Globus pallidus (tissue), 1 donor: ENCODE measurements at regions not wholly inside any gene's neighbourhood (a gene's known extent, or its start where the extent isn't known, plus 50 kb on each side); places are given as distances from the start of the nearest gene placed in this dataset.

Experiments used
- DNase-seq: peaks from one replicate; pipeline ENCODE4 v3.0.0-alpha.2; 2015; ENCODE audit warnings: low spot score

DNA sequence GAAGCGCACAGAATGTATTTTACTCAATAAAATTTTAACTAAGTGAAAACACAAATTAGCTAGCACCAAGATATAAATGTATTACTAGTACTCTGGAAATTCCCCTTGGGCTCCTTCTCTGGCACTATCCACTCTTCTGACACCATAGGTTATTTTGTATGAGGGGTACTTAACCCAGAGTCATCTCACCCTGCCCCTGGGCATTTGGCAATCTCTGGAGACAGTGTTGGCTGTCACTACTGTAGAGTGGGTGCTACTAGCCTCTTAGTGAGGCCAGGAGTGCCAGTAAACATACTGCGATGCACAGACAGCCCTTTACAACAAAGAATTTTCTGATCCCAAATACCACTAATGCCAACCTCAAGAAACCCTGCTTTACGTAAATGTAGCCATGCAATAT is 246.3 kb upstream of the KBTBD8 start:
- DNase-seq: no peak

DNA sequence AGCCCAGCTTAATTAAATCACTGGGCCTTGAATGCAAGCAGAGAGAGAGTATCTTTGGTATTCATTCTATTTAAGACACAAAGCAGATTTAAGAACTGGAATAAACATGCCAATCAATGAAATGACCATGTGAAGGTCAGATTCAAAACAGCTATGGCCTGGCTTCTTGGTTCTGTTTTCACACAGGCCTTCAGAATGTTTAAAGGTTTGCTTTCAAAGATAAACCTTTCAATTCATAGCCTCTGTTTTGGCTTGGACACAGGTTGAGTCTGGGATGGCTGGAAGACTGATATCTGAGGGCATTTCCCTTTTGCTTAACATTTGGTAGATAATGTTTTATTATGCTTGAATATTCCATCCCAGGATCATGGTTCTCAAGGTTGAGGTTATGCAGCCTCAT is 244.4 kb upstream of the KBTBD8 start:
- DNase-seq: no peak

DNA sequence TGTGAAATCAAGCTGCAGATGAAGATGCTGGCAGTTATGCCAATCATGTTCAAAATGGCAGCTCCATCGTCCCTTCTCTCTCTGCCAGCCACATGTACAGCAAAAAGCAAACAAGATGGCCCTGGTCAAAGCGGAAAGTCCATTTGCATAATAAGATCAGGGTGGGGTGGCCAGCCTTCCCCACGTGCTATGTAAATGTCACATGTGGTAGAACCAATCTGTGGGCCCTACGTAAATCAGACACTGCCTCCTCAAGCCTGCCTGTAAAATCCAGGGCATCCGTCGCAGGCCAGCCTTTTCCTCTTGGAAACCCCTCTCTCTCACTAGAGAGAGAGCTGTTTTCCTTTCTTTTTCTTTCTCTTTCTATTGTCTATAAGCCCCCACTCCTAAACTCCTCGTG is 243.5 kb upstream of the KBTBD8 start:
- no peak for DNase-seq

DNA sequence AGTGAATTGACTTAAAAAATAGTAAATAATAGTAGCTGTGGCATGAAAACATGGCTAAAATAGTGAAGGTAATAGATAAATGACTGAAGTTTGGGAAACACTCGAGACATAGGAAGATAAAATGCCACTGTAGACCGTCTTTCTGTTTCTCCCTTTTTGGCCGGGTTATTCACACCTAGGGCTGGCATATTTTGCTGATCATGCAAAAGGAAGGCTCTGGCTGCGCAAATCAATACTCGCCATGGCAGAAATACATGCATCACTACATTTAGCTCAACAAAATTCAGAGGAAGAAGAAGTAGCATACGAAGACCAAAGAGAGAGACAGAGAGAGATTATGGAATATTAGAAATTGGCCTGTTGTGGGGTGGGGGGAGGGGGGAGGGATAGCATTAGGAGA is 242.2 kb upstream of the KBTBD8 start:
- DNase-seq: no peak

DNA sequence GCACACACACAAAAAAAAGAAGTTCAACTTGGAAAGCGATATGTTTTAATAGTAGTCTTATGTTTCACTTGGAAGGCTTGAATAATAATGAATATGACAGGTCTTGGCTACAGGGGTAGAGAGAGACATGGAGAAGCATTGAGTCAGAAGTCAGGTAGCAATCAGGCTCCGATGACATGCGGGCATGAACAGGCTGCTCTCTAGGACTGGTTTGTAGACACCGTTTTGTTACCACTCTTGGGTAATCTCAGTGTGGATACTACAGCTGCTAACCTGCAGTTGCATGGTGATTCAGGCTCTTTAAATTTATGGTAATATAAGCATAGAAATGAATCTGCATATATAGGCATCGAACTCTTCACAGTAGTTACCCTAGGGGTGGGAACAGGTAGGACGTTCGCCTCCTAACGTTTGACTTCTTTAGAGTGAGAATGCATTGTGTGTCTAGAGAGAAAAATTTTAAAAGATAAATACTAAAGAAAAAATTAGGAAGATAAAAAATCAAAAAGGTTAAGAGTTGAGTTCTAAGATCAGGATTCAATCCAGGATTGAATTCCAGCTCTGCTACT is 241.6 kb upstream of the KBTBD8 start:
- no peak for DNase-seq

DNA sequence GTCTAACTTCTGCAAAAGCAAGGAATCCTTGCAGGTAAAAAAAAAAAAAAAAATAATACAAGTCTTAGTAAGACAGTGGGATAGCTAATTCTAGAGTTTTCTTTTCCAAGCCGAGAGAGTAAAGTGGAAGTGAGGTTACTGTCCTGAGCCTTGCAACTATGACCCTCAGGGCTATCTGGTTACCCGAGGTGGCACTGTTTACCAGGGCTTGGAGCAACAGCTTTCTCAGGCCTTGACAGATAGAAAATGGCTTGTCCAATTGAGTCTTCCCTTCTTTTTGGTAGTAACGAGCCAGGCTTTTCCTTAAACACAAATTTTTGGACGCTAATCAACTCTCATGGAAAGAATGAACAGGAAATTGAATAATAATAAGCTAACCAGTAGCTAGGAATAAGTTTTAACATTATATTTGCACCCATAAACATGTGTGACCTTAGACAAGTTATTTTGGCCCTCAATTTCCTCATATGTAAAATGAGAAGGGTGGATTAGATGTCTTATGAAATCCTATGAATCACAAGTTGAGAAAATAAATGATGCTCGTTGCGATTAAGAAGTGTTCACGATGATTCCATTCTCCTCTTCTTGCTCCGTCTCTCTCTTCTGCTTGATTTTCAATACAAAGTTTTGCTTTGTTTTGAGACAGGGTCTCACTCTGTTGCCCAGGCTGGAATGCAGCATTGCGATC is 236.9 kb upstream of the KBTBD8 start:
- no peak for DNase-seq

DNA sequence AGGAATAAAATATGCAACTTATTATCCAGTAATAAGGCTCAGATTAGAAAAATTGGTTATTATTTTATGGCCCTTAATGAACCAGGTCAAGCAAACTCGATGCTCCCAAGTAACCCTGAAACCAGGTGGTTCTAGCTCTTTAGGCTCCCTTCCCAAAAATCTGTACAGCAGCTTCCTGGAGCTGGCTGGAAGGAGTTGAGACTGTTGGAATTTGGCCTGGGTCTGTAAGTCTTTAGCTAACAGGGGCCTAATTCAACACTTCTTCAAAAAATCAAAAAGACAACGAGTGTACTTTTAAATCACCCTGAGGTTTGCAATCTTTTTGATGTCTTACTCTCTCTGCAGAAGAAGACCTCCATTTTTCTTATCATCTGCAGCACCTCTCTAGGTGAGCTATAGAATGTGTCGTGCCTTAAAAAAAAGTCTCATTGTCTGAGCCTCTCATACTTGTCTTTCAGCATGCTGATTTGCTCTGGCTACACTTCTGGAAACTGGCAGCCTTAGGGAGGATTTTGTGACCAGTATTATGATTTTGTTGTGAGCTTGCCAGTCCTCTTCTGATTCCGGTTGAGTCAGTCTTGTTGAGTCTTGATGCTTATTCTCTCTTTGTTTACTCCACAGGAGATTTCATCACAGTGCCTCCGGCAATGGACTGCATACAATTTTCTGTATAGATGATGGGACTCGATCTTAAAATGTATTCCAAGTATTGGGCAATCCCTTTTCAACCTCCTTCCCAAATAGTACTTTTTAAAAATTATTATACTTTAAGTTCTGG is 235.0 kb upstream of the KBTBD8 start:
- peak; percentile 45 for DNase-seq

DNA sequence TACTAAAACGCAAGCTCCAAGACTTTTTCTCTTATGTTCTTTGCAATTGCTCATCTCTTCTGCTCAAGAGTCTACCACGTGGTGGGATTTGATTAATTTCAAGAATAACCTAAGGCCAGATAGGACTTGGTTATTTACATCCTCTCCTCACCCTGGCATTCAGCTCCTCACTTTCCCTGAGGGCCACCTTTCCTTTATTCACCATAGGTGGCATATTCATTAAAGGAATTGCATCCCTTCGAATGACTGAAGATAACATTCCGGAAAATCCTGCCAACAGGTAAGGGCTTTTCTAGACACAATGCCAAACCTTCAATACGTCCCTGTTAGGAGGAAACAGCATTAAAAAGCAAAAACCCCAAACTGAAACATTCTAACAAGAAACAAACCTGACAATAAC is 220.0 kb upstream of the KBTBD8 start:
- no peak for DNase-seq

DNA sequence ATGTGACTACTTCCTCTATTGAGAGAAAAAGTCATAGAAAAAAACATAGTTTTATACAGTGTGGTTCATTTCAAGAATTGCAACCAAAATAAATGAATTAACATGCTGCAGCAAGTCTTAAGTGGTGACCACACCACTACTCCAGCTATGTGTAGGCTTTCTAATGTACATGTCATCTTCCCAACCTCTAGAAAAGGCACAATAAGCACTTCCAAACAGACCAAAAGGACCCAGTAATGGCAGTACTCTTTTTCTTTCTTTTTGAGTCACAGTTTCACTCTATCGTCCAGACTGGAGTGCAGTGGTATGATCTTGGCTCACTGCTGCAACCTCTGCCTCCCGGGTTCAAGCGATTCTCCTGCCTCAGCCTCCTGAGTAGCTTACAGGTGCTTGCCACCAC is 219.3 kb upstream of the KBTBD8 start:
- no peak for DNase-seq

DNA sequence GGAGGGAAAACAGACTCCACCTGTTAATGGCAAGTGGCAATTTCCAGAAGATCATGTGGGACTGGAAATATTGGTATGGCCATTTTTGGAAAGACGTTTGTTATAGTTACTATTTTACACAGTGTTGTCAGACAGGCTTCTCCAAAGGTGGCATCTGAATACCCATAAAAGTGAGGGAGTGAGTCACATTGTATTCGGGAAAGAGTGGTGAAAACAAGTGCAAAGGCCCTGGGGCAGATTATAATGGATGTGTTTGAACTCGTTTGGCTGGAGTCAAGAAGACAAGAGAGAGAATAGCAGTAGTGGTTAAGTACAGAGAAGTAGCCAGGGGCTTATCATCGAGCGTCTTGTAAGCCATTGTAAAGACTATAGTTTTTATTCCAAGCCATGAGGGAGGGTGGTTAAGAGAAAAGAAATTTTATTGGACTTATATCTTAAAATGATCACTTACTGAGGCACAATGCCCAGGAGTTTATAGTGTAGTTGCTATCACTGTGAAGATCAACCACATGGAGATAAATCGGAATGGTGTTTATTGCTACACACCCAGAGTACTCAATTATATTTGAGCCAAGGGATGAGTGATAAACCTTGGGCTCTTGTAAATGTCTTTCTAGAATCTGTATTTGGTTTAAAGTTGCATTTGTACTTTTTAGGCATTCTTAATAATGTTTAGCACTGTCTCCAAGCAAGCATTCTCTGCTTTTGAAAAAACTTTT is 212.8 kb upstream of the KBTBD8 start:
- no peak for DNase-seq

DNA sequence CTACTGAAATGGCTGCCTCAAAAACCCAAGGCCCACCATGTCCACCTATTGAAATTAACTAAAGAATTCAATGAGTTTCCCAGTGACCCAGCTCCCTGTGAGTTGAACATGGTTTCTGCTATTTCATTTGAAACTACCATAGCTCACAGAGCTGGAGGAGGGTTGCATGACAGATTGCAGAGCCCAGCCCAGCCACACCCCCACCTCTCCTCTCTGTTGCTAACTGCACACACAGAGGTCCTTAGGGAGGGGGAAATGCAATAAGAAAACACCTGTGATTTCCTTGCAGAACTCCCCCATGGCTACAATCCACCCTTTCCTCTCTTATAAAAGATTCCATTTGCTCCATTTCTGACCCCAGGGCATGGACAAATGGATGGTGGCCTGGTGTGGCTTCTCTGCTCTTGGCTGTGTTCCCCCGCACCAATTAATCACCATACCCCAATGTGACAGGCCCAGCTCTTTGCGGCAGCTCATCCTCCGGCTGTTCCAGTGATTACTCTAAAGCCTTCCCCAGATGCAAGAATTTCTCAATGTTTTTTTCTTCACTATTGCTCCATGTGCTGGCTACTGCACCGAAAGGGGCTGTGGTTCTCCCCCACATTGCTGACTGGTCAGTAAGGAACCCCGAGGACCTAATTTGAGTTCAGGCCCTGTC is 208.4 kb upstream of the KBTBD8 start:
- DNase-seq: no peak

DNA sequence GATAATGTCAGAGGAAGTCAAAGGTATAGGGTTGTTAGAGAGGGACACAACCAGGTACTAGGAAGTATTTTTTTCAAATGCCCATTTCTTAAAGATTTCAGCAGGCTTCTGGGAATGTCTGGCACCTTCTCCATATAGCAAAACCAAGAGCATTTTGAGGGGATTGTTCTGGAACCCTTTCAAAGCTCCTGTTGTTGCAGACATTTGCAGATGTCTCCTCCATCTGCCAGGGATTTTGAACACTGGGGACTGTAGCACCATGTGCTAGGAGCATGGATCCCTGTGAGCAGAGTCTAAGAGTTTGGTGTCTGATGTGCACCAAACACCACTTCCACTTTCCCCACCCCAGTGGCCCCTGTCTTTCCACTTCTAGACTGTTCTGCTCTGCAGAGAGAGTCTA is 206.0 kb upstream of the KBTBD8 start:
- no peak for DNase-seq

DNA sequence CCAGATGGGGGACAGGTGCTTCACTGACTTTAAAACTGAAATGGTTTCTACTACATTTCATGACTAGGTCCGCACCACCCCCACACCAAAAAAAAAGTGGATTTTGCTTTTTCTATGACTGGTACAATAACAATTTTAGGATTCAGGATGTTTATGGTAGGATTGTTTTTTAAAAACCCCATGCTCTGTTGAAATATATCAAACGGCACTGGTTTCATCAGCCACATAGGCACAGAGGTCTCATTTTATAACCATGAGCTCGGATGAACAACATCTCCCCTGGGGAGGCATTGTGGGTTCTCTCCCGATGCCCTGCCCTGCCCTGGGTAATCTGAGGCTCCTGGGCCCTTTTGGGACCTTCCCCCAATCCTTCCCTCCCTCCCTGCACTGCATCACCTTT is 202.7 kb upstream of the KBTBD8 start:
- DNase-seq: no peak

DNA sequence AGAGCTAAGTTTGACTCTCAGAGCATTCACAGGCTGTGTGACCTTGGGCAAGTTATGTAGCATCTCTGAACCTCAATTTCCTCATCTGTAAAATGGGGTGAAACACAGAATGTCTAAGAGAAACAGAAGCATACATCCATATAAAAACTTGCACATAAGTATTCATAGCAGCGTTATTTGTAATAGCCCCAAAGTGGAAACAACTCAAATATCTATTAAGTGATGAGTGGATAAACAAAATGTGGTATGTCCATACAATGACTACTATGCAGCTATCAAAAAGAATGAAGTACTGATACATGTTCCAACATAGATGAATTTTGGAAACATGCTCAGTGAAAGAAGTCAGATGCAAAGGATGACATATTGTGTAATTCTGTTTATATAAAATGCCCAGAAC is 201.8 kb upstream of the KBTBD8 start:
- no peak for DNase-seq

DNA sequence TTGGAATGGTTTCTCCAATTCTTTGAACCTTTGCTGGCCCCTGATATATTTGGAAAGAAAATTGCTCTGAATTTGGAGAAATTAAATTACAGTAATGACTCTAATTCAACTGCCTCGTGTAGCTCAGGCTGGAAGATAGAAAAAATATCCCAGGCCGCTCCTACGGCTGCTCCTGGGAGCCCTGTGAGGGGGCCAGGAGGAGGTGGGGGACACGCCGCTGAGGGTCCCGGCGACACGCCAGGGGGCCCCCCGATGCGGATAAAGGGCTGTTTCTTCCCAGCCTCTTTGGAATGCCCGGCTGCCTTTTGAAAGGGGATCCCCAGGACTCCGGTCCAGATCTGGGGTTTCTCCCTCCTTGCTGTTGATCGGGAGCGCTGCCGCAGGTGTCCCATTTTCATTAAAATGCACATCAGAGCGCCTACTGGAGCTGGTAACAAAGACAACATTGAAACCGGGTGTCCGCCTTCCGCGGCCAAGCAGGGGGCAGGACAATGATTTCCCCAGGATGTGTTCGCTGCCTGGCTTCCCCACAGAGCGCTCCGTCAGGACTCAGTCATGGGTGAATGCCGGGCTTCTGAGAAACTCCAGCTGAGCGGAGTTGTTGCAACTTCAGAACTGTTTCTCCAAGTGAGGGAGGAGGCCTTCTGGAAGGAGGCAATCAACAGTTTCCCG is 200.1 kb upstream of the KBTBD8 start:
- peak; percentile 70 for DNase-seq

DNA sequence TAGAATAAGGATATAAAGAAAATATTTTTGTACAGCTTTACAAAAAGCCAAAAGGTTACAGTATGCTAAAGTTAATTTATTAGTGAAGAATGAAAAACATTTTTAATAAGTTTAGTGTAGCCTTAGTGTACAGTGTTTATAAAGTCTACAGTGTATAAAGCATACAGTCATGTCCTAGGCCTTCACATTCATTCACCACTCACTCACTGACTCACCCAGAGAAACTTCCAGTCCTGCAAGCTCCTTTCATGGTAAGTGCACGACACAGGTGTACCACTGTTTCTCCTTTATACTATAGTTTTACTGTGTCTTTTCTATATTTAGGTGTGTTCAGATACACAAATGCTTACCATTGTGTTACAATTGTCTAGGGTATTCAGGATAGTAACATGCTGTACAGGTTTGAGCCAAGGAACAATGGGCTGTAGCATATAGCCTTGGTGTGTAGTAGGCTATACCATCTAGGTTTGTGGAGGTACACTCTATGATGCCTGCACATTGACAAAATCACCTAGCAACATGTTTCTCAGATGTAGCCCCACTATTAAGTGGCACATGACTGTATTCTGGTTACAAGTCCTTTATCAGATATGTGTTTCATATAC is 197.1 kb upstream of the KBTBD8 start:
- DNase-seq: no peak

DNA sequence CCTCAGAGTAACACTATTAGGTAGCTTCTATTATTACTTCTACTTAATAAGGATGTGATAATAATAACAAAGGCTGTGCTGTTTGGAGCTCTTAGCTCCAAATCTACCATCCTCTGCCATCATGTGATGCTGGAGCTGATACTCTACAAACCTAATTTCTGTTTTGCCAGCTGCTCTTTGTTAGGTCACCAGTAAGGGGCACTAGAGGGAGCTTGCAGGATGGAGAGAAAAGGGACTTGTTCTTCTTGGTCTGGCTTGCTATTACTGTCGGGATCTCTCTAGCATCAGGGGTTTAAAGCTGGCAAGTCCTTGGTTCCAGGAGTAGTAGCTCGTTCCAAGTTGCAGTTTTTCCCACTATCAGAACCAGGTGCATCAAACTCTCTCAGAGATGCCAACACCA is 194.9 kb upstream of the KBTBD8 start:
- peak; percentile 65 for DNase-seq

DNA sequence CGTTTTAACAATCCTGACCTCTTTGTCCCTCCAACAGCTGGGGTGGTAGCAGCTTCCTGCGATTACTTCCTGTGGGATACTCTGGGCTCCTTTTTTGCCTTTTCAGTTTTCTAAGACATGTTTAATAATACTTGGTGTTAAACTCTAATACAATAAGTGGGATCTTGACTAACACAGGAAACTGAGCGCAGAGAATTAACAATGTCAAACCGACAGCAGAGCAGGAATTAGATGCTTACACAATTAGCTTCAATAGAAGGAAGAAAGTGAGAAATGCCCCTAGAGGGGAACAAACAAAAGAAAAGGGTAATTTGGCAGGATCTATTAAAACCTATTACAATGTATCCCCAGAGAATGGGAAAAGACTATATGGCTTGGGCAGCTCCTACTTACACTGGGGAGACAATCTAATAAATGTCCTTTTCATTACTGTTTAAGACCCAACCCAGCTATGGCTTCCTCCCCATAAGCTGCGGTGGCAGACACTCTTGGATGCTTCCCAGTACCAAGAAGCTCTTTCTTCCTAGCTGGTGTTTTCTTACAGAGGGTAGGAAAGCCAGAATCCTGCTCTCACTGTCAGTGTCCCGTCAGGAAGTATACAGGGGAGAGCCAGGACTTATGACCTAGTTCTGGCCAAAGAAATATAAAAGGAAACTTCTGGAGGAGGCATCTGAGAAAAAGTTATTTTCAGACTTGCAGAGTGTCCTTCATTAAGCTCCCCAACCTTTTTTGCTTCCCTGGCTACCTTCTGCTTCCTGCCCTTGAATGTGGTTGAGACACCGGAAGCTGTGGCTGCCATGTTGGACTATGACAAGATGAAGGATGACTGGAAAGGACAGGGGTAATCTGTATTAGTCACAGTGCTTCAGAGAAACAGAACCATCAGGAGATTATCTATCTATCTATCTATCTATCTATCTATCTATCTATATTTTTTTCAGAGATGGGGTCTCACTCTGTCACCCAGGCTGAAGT is 194.1 kb upstream of the KBTBD8 start:
- no peak for DNase-seq

DNA sequence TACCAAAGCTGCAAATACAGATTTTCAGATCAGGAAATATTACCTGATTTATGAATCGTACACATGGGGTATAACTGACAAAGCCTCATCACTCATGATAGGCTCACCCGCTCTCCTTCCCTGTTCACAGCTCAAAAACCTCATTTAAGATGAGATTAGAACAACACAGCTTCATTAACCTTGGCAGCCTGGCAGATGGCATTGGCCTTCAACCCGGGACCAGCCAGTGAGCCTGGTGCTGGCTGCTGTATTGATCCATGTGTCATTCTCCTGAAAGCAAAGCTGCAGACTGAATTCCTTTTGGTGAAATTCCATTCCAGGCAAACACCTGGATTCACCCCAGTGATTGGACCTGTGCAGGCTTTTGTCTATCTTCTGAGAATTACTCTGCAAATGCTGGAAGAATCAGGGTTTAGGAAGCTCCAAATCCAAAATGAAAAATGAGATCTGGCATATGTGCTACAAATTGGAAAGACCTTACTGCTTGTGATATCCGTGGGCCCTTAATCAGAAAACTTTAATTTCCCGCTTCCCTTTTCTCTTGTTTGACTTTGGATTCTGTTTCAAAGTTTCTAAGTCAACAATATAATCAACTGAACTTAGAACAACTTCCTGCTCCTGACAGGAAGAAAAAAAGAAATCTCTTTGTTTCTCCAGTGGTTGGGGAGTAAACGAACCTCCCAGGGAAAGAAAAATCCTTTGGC is 189.1 kb upstream of the KBTBD8 start:
- no peak for DNase-seq

DNA sequence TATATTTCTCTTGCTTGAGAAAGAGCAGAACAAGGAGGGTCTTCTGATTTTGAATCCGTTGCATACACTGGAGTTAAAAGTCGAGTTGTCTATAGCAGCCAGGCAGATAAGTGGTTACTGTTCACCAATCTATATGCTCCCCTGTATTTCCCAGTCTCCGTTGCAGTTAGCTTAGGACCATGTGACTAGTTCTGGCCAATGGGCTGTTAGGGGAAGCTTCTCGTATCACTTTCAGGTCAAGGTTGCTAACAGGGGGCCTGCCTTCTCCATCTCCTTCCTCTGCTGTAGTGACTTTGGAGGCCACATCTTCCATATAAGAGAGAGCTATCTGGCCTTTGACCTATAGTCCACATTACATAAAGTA is 188.5 kb upstream of the KBTBD8 start:
- no peak for DNase-seq
